ENCODE measurements at regions not wholly inside any gene's neighbourhood (a gene's known extent, or its start where the extent isn't known, plus 50 kb on each side); places are given as distances from the start of the nearest gene placed in this dataset.

- DNase-seq (ENCODE audit: low read depth): no peak
These were observed 64.8 kb upstream of the MEOX2 start for GRCh38 chr7:15751191-15751701.

DNA sequence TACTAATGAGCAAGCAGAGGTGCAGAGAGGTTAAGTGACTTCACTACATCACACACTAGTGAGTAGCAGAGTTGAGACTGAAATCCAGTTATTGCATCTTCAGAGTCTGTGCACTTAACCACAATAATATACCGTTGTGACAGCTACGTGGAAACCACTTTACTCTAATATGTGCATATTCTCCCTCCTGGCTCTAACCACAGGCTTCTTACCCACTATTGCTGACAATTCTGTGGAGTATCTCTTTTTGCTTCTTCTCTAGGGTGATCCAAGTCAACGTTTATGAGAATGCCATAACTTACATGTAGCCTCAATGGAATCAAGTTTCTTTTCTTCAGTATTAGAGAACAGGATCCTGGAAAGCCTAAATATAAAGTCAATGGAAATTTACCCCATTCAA lies 64.2 kb upstream of the MEOX2 start:
- DNase-seq (ENCODE audit: low read depth): no peak

- no peak for DNase-seq (ENCODE audit: low read depth)
These were observed 63.1 kb upstream of the MEOX2 start for GRCh38 chr7:15749631-15750030.

GRCh38 chr7:15747712-15748111 lies 61.2 kb upstream of the MEOX2 start:
- DNase-seq (ENCODE audit: low read depth): no peak

DNA sequence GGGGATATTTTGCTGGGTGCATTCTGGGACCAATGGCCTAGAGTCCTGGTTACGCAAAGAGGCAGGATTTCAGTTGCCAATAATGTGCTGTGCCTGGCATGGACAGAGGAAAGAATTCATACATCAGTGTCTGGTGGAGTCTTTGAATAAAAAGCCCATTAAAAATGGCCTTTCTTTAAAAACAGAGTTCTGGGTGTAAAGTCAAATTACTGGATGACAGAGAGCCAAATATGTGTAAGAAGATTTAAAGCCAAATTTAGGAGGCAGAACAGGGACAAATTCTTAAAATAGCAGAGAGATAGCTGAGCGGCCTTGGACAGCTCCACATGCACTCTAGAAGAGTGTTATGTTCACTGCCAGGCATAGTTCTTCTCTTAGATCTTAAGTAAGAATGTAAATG lies 60.8 kb upstream of the MEOX2 start:
- no peak for DNase-seq (ENCODE audit: low read depth)

- DNase-seq (ENCODE audit: low read depth): no peak
These were observed 57.5 kb upstream of the MEOX2 start for GRCh38 chr7:15743926-15744480.

- DNase-seq (ENCODE audit: low read depth): no peak
These were observed 51.1 kb upstream of the MEOX2 start for GRCh38 chr7:15737601-15738000.

Data from stimulated activated CD8-positive, alpha-beta memory T cell treated with anti-CD3 and anti-CD28 coated beads, Interleukin-12 subunit alpha, Interleukin-12 subunit beta, amount 100 ng/mL, for 4 hours (primary cell).